ENCODE measurements at regions not wholly inside any gene's neighbourhood (a gene's known extent, or its start where the extent isn't known, plus 50 kb on each side); places are given as distances from the start of the nearest gene placed in this dataset.
"Not testable (repeated sequence)": the region's sequence is repeated elsewhere in the genome, so short reads cannot be mapped to it uniquely, and the experiment has no call there.

DNA sequence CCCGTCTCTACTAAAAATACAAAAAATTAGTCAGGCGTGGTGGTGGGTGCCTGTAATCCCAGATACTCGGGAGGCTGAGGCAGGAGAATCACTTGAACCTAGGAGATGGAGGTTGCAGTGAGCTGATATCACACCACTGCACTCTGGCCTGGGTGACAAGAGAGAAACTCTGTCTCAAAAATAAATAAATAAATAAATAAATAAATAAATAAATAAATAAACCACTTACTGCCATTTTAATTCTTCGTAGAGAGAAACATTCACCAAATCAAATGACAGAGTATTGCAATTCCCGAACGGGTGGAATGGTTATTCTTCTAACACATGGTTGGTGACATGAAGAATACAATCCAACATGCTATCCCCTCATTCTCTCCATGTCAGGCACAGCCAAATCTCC is 754.3 kb upstream of the AUTS2 start:
- DNase-seq (ENCODE audit: low read depth in 2 of 3, low spot score in 2 of 3): not testable (repeated sequence)

DNA sequence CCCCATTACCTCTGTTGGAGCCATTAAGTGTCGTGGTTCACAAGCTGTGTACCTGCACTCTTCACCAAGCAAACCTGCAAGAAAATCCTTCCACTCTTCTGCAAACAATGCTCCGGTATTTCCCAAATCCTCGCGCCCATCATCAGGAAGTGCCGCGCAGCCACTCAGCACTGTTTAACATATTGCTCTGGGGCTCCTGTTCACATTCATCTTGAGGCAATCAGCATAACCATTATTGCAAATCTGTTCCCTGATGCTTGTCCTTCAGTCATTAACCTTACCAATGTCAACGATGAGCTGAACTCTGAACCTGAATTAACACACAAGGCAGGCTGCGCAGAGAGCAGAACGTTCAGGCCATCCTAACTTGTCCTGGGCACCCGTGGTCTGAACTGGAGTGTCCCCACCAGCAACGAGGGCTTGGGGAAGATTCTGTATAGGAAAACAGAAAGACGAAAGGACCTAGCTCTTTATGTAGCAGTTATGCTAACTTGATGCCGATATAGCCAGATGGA is 751.4 kb upstream of the AUTS2 start:
- no peak for DNase-seq (ENCODE audit: low read depth in 2 of 3, low spot score in 2 of 3)

DNA sequence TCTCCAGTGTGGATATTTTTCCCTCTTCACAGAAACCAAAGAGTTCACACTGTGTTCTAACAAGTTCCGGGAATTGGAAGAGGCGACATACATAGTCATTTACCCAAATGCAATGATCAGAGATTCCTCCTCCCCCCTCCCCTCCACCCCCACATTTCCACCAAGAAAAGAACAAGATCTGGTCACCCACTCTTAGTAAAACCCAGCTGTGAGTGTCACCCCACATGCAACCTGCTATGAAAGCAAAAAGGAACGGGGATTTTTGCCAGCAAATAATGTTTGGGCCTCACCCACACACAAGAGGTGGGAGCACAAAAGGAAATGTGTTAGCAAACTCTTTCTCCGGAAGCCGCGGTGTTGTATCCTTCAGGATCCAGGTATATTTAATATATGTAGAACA is 745.0 kb upstream of the AUTS2 start:
- DNase-seq (ENCODE audit: low read depth in 2 of 3, low spot score in 2 of 3): no peak

DNA sequence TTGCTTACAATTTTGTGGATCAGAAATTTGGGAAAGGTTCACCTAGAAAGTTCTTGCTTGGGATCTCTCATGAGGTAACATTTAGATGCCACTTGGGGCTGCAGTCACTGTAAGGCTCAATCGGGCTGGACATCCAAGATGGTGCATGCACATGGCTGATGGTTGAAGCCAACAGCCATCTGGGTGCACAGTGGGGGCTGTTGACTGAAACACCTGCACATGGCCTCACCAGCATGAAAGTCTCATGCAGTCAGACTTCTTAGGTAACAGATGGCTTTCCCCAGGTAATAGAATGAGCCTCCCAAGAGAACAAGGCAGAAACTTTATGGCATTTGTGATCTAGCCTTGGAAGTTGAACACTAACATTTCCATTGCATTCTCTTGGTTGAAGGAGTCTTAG is 740.7 kb upstream of the AUTS2 start:
- no peak for DNase-seq (ENCODE audit: low read depth in 2 of 3, low spot score in 2 of 3)

DNA sequence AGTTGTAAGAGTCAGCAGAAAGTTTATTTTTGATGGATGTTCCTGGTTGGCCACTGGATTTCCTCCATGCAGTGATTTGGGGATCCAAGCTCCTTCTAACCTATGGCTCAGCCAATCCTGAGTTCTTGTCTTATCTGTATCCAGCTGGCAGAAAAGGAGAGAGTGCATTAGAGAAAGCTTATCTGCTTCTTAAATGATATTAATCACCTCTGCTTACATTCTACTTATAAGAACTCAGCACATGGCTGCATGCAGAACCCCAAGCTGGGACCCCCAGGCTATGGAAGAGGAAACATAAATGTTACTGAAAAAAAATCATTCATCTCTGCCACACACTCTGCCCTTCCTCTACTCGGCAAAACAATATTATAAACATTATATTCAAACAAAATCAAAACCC is 739.8 kb upstream of the AUTS2 start:
- DNase-seq (ENCODE audit: low read depth in 2 of 3, low spot score in 2 of 3): no peak

DNA sequence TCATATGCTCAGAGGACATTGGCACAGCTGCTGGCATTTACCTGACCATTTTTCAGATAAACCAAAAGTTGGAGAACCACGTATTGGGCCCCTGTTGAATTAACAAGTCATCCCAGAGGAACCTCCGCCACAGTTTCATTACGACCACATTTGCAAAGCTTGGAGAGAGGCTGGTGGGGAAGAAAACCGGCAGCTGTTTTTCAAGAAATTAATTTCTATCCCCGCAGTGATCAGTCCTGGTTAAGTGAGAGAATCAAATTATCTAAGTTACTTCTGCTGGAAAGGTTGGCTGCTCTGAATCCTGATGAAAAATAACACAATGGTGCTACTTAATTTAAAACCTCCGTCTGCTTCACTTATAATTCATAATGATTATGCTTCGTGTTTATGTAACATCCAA is 737.1 kb upstream of the AUTS2 start:
- no peak for DNase-seq (ENCODE audit: low read depth in 2 of 3, low spot score in 2 of 3)

DNA sequence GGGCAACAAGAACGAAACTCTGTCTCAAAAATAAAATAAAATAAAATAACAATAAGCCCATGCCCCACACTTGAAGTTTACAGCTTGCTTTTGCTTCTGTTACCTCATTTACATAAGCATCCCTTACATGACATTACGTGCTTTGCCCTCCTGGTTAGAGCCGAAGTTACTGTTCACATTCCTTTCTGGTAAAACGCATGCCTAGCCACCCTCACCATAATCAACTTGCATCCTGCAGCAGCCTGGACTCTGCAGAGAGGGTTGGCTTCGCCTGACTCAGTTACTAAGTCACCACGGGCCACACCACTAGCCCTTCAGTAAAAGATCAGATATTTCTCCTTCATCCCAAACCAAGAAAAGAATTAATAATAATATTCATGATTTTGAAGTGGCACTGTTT is 736.0 kb upstream of the AUTS2 start:
- no peak for DNase-seq (ENCODE audit: low read depth in 2 of 3, low spot score in 2 of 3)

DNA sequence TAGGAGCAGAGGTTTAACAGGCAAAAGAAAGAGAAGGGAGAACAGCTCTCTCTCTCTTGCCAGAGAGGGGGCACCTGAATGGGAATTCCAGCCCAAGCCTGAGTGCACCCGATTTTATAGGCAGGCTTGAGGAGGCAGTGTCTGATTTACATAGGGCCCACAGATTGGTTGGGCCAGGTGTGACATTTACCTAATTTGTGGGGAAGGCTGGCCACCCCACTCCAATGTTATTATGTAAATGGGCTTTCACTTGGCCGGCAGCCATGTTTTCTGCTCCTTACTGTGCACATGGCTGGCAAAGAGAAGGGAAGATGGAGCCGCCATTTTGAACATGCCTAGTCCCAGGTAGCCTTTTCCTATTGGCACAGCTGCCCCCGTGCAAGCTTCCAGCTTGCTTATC is 735.5 kb upstream of the AUTS2 start:
- DNase-seq (ENCODE audit: low read depth in 2 of 3, low spot score in 2 of 3): no peak

DNA sequence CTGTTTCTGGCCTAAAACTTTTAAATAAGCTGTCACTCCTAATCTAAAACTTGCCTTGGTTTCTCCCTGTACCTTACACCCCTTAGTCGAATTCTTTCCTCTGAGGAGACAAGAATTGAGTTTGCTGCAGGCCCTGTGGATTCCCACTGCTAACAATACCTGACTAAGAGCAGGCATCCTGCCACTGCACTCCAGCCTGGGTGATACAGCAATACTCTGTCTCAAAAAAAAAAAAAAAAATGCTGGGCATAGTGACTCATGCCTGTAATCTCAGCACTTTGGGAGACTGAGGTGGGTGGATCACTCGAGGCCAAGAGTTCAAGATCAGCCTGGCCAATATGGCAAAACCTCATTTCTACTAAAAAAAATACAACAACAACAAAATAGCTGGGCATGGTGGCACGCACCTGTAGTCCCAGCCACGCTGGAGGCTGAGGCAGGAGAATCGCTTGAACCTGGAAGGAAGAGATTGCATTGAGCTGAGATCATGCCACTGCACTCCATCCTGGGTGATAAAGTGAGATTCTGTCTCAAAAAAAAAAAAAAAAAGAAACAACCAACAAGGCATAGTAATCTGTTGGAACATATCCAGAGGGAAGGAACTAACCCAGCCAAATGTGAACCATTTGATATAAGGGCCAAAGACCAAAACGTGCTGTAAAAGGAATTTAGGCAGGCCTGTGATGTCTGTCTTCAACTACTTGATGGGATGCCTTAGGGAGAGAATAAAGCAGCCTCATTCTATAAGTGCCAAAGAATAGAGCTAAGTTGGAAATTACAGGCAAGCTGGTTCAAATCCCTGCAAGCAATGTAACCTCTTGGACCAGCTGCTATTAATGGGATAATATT is 732.7 kb upstream of the AUTS2 start:
- no peak for DNase-seq (ENCODE audit: low read depth in 2 of 3, low spot score in 2 of 3)

DNA sequence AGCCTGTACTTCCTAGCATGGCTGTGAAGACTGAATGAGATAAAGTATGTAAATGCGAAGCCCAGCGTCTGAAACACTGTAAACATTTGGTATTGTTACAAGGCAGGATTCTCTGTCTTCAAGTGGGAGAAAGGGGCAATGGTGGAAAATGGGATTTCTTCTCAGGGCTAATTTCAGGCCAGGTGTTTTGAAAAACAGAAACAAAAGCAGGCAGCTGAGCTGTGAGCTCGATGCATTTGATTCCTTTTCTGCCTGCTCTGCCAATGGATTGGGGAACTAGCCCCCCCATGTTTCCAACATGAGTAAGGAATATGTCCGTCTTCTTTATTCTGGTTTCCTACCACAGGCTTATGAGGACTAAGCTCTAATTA is 732.1 kb upstream of the AUTS2 start:
- DNase-seq (ENCODE audit: low read depth in 2 of 3, low spot score in 2 of 3): no peak

DNA sequence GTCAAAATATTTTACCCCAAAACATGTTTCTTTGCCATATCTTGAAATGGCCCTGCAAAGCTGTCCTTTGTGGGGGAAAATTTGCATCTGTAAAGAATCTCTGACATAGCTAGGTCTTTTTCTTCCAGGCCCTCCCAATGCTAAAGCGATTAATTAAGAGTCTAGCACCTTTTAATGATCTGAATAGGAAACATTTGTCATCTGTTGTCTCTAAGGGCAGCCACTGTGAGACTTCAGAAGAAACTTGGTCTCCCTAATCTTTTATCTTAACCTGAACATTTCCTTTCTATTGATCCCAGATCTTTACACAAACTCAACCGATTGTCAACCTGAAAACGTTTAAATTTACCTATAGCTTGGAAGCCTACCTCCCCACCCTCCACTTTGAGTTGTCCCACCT is 731.6 kb upstream of the AUTS2 start:
- not testable (repeated sequence) for DNase-seq (ENCODE audit: low read depth in 2 of 3, low spot score in 2 of 3)

DNA sequence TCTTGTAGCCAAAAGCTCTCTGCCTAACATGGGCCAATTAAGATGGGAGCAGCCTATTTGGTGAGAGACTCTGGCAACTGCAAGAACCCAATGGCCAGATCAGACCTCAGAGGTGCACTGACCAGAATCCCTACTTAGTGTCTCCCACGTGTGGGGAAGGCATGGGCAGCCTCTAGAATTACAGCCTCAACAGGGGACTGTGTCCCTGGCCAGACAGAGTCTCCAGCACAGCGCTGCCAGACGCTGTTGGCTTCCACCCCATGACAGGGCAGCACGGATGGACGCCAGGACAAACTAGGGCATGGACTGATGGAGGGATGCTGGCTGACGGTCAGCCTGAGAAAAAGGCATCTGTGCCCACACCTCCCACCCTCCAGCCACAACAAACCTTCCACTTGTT is 729.3 kb upstream of the AUTS2 start:
- DNase-seq (ENCODE audit: low read depth in 2 of 3, low spot score in 2 of 3): no peak

DNA sequence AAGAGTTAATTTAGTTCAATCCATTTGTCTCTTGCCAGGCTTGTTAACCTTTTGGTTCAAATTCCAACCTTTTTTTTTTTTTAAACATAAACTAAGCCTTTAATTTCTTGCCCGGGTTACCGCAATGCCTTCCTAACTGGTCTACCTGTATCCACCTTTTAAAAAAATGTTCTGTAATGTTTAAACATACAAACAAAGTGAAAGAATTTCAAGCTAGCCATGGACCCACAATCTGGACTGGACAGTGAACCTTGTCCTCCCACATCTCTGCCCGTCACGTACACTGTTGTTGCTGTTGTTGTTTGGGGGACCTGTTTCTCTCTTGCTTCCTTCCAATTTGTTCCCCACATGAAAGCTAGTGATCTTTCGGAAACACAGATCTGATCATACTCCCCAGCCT is 724.7 kb upstream of the AUTS2 start:
- no peak for DNase-seq (ENCODE audit: low read depth in 2 of 3, low spot score in 2 of 3)

DNA sequence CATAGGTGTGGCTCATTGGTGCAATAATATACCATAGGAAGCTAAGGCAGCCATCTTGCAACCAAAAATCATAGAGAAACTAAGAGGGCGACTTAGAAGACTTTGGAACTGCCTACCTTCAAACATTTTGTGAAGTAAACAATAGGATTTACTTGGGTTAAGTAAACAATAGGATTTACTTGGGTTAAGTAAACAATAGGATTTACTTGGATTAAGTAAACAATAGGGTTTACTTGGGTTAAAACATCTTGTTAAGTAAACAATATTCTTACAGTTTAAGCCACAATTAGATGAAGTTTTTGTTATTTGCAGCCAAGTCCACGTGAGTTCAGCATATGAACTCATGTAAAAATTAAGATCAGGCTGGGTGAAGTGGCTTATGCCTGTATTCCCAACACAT is 722.4 kb upstream of the AUTS2 start:
- DNase-seq (ENCODE audit: low read depth in 2 of 3, low spot score in 2 of 3): no peak

DNA sequence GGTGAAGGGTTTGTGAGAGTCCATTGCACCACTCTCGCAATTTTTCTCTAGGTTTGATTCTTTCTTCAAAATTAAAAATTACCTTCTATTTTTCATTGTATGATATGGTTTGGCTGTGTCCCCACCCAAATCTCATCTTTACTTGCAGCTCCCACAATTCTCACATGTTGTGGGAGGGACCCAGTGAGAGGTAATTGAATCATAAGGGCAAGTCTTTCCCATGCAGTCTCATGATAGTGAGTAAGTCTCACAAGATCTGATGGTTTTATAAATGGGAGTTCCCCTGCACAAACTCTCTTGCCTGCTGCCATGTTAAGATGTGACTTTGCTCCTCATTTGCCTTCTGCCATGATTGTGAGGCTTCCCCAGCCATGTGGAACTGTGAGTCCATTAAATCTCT is 711.2 kb upstream of the AUTS2 start:
- DNase-seq (ENCODE audit: low read depth in 2 of 3, low spot score in 2 of 3): not testable (repeated sequence)

DNA sequence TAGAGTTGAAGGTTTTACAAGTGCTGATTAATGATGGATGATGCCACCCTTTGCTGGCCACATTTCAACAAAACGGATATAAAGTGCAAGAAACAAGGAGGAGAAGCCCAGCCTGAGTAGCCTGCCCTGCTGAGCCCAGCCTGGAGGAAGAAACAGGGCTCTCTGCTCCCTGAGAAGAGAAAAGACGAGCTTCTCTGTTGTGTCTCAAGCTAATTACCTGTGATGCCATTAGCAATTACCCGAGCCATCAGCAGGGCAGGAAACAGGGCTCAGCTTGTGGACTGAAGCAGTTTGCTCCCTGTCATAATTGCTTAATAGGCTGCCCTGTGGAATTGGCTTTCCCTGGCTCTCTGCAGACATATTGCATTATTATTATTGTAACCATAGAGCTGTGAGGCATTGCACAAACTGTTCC is 709.3 kb upstream of the AUTS2 start:
- DNase-seq (ENCODE audit: low read depth in 2 of 3, low spot score in 2 of 3): no peak

DNA sequence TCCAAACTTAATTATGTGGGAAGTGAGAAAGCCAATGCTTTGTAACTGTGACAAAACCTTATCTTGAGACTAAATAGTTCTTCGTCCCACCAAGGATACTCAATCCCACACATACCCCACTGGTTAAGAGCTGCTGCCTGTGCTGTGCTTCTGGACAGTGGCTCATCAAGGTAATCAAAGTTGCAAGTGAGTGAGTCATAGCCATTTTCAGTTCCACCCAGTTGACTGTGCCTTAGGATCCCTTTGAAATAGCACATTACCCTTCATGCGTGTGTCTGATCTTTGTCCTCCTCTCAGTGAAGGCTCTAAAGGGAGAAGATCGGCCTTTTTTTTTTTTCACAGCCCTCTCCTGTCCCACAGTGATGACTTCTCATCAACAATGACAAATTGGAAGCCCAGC is 706.0 kb upstream of the AUTS2 start:
- no peak for DNase-seq (ENCODE audit: low read depth in 2 of 3, low spot score in 2 of 3)

DNA sequence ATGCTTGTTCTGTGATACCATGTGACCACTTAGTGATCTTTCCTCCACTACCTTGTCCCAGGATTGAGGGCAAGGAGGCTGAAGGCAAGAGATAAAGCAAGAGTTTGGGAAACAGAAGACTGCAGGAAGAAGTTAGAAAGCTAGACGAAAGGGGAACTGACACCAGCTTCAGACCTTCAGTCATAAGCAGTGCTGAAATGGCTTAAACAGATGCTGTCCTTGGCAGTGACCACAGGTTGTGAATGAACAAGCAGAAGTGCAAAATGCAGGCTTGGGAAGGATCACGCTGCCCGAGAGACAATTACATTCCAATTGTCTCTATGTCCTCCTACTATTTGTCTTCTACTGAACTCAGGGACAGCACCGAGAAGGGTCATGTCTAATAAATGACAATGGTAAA is 704.9 kb upstream of the AUTS2 start:
- no peak for DNase-seq (ENCODE audit: low read depth in 2 of 3, low spot score in 2 of 3)

DNA sequence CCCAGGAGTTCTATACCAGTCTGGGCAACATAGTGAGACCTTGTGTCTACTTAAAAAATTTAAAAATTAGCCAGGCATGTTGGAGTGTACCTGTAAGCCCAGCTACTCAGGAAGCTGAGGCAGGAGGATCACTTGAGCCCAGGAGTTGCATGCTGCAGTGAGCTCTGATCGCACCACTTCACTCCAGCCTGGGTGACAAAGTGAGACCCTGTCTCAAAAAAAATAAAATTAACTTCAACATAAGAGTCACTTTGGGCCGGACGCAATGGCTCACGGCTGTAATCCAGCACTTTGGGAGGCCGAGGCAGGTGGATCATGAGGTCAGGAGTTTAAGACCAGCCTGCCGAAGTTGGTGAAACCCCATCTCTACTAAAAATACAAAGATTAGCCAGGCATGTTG is 699.1 kb upstream of the AUTS2 start:
- not testable (repeated sequence) for DNase-seq (ENCODE audit: low read depth in 2 of 3, low spot score in 2 of 3)

DNA sequence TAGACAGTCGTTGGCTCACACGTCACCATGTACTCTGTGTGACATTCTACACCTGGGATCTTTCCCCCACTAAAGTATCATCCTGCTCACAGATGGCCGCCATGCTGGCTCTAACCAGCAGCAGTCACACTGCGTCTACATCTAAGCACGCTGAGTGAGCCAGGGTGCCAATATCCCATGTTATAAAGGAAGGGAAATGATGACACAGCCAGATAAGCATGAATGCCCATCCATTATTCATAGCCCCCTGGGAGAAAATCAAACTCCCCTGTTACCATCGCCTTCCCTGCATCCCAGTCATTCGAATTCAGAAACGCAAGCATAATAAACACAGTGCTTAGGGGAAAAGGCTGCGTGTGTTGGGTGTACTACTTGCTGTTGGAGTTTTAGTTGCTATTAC is 698.2 kb upstream of the AUTS2 start:
- no peak for DNase-seq (ENCODE audit: low read depth in 2 of 3, low spot score in 2 of 3)

DNA sequence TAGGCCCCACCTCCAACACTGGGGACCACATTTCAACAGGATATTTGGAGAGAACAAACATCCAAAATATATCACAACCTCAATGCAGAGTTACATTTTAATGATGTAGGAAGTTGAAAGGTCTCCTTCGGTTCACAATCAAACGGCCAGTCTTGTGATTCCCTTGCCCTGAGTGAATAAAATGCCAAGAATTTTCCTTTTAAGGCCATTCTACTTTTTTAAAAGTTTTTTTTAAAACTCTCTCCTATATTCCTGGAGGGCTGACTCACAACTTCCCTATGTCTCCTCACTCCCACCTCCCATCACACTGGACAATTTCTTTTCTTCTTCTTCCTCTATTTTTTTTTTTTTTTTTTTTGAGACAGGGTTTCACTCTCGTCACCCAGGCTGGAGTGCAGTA is 693.6 kb upstream of the AUTS2 start:
- DNase-seq (ENCODE audit: low read depth in 2 of 3, low spot score in 2 of 3): no peak

DNA sequence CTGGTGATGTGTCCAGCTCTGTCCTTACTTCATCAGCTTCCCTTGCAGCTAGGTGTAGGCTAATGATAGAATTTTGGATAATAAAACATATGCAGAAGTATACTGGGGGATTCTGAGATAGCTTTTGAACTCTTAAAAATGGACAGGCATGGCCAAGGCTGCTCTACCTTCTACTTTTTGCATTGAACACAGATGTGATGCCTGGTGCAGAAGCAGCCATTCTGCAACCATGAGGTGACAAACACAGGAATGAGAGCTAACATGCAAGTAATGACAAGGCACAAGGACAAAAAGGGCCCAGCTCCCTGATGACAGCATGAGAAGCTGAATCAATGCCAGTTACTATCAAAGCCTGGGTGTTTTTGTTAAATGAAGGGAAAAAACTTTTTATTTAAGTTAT is 686.5 kb upstream of the AUTS2 start:
- no peak for DNase-seq (ENCODE audit: low read depth in 2 of 3, low spot score in 2 of 3)

DNA sequence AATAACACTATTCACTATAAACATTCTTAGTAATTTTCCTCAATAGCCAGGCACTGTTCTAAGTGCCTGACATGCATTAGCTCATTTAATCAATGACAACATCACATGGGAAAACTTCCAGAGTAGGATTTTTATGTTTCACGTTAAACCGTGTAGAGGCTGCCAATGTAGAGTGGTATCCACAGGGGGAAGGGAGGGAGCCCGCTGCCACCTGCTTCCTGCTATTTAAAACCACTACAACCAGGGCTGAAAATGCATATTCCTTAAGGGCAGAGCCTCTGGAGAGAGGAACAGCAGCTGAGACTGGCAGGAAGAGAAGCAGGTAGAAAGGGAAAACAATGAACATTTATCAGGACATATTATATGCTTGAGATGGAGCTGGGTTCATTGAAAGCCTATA is 684.3 kb upstream of the AUTS2 start:
- DNase-seq (ENCODE audit: low read depth in 2 of 3, low spot score in 2 of 3): no peak

Measured in activated CD8-positive, alpha-beta memory T cell treated with anti-CD3 and anti-CD28 coated beads for 48 hours (primary cell).